NB4 (cell line): ENCODE measurements at regions not wholly inside any gene's neighbourhood (a gene's known extent, or its start where the extent isn't known, plus 50 kb on each side); places are given as distances from the start of the nearest gene placed in this dataset.

ENCODE experiments used
- POLR2A ChIP-seq: IDR thresholded peaks from 2 replicates; pipeline ENCODE4 v1.6.1; 2011; ENCODE audit warnings: mild to moderate bottlenecking; ENCODE audit not compliant: insufficient read length; ENCODE audit errors: extremely low read depth
- TF ChIP-seq, protein P1 (sequence below): IDR thresholded peaks from one replicate; pipeline ENCODE4 v1.5.1; 2012; ENCODE audit warnings: low read depth, low read length
- TF ChIP-seq, protein P2 (sequence below): IDR thresholded peaks from 2 replicates; pipeline ENCODE4 v1.6.1; 2011; ENCODE audit warnings: low read depth, low read length

DNA sequence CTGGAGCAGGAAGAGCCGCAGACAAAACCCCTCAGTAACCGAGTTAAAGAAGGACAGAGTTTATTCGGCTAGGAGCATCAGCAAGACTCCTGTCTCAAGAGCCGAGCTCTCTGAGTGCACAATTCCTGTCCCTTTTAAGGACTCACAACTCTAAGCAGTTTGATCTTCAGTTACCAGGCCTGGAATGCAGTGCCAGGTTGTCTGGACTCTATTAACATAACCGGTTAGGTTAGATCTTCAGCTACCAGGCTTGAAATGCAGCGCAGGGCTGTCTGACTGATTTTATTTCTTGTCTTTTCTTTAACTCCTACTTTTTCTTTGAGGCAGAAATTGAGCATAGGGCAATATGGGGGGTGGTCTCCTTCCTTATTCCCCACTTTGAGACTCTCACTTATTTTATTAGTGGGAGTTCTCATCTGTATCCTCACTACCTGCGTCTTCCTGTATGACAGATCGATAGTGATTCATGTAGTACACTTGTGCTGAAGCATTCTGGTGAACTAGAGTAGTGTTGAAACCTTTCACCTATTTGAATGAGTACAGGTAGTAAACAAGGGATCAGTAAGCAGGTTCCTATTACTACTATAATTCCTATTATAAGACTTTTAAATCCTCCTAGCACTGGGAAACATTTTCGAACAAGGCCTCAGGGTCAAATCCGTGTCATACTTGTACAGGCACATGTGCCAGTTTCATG is 325.0 kb downstream of the CGGBP1 start:
- TF ChIP-seq, protein P1, sequence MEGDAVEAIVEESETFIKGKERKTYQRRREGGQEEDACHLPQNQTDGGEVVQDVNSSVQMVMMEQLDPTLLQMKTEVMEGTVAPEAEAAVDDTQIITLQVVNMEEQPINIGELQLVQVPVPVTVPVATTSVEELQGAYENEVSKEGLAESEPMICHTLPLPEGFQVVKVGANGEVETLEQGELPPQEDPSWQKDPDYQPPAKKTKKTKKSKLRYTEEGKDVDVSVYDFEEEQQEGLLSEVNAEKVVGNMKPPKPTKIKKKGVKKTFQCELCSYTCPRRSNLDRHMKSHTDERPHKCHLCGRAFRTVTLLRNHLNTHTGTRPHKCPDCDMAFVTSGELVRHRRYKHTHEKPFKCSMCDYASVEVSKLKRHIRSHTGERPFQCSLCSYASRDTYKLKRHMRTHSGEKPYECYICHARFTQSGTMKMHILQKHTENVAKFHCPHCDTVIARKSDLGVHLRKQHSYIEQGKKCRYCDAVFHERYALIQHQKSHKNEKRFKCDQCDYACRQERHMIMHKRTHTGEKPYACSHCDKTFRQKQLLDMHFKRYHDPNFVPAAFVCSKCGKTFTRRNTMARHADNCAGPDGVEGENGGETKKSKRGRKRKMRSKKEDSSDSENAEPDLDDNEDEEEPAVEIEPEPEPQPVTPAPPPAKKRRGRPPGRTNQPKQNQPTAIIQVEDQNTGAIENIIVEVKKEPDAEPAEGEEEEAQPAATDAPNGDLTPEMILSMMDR: no peak
- TF ChIP-seq POLR2A: no peak
- TF ChIP-seq, protein P2, sequence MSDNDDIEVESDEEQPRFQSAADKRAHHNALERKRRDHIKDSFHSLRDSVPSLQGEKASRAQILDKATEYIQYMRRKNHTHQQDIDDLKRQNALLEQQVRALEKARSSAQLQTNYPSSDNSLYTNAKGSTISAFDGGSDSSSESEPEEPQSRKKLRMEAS: no peak
